ENCODE measurements at regions not wholly inside any gene's neighbourhood (a gene's known extent, or its start where the extent isn't known, plus 50 kb on each side); places are given as distances from the start of the nearest gene placed in this dataset.
"Not testable (repeated sequence)": the region's sequence is repeated elsewhere in the genome, so short reads cannot be mapped to it uniquely, and the experiment has no call there.

GRCh38 chr11:134956450-134957210, 544.6 kb upstream of the B3GAT1 start:
- no peak for DNase-seq (ENCODE audit: low spot score)
- no peak for ATAC-seq (ENCODE audit: low read depth)
- Histone ChIP-seq H3K27me3 (ENCODE audit: insufficient read depth, poor library complexity, severe bottlenecking) (no peaks in the 10 kb centered on the region), H3K27ac (ENCODE audit: poor library complexity, severe bottlenecking) (no peak overlapping the region), H3K36me3 (ENCODE audit: low read depth) (no peaks in the 10 kb centered on the region), H3K4me3 (ENCODE audit: severe bottlenecking) (no peak overlapping the region), H3K4me1 (ENCODE audit: insufficient read depth, poor library complexity, severe bottlenecking) (no peaks in the 10 kb centered on the region), H3K9me3 (ENCODE audit: severe bottlenecking) (no peaks in the 10 kb centered on the region)
- TF ChIP-seq CTCF (IDR thresholded peaks at IDR 0.05; ENCODE audit: poor library complexity, severe bottlenecking): no peak

GRCh38 chr11:134955970-134956369, 543.9 kb upstream of the B3GAT1 start:
- not testable (repeated sequence) for H3K36me3 ChIP-seq (ENCODE audit: low read depth); H3K4me3 ChIP-seq (ENCODE audit: severe bottlenecking); ATAC-seq (ENCODE audit: low read depth); DNase-seq (ENCODE audit: low spot score); H3K27me3 ChIP-seq (ENCODE audit: insufficient read depth, poor library complexity, severe bottlenecking); H3K9me3 ChIP-seq (ENCODE audit: severe bottlenecking); H3K4me1 ChIP-seq (ENCODE audit: insufficient read depth, poor library complexity, severe bottlenecking); H3K27ac ChIP-seq (ENCODE audit: poor library complexity, severe bottlenecking)

GRCh38 chr11:134955281-134955680, 543.2 kb upstream of the B3GAT1 start:
- DNase-seq (ENCODE audit: low spot score) (no peak), ATAC-seq (ENCODE audit: low read depth) (no peak)
- H3K27ac ChIP-seq (ENCODE audit: poor library complexity, severe bottlenecking): no peak overlapping the region
- H3K4me1 ChIP-seq (ENCODE audit: insufficient read depth, poor library complexity, severe bottlenecking): no peaks in the 10 kb centered on the region
- no peaks in the 10 kb centered on the region for H3K36me3 ChIP-seq (ENCODE audit: low read depth)
- H3K9me3 ChIP-seq (ENCODE audit: severe bottlenecking): no peaks in the 10 kb centered on the region
- no peak for TF ChIP-seq CTCF (IDR thresholded peaks at IDR 0.05; ENCODE audit: poor library complexity, severe bottlenecking)
- no peaks in the 10 kb centered on the region for H3K27me3 ChIP-seq (ENCODE audit: insufficient read depth, poor library complexity, severe bottlenecking)
- H3K4me3 ChIP-seq (ENCODE audit: severe bottlenecking): no peak overlapping the region

GRCh38 chr11:134954456-134954855, 542.4 kb upstream of the B3GAT1 start:
- not testable (repeated sequence) for ATAC-seq (ENCODE audit: low read depth); H3K9me3 ChIP-seq (ENCODE audit: severe bottlenecking)

GRCh38 chr11:134953417-134953970, 541.5 kb upstream of the B3GAT1 start:
- not testable (repeated sequence) for ATAC-seq (ENCODE audit: low read depth); H3K27me3 ChIP-seq (ENCODE audit: insufficient read depth, poor library complexity, severe bottlenecking); H3K27ac ChIP-seq (ENCODE audit: poor library complexity, severe bottlenecking); H3K4me3 ChIP-seq (ENCODE audit: severe bottlenecking); H3K36me3 ChIP-seq (ENCODE audit: low read depth); H3K9me3 ChIP-seq (ENCODE audit: severe bottlenecking); DNase-seq (ENCODE audit: low spot score)
- H3K4me1 ChIP-seq (ENCODE audit: insufficient read depth, poor library complexity, severe bottlenecking): peaks cover 13% of the 10 kb centered on the region

More at GRCh38 chr11:134954456-134954855, 542.4 kb upstream of the B3GAT1 start:
- H3K4me1 ChIP-seq (ENCODE audit: insufficient read depth, poor library complexity, severe bottlenecking); DNase-seq (ENCODE audit: low spot score); H3K27ac ChIP-seq (ENCODE audit: poor library complexity, severe bottlenecking); H3K27me3 ChIP-seq (ENCODE audit: insufficient read depth, poor library complexity, severe bottlenecking); H3K4me3 ChIP-seq (ENCODE audit: severe bottlenecking); H3K36me3 ChIP-seq (ENCODE audit: low read depth): not testable (repeated sequence)

GRCh38 chr11:134951305-134951700, 539.3 kb upstream of the B3GAT1 start:
- DNase-seq (ENCODE audit: low spot score) (no peak), ATAC-seq (ENCODE audit: low read depth) (peak; percentile 62; the same call in 1 of the 3 replicates)
- Histone ChIP-seq H3K27me3 (ENCODE audit: insufficient read depth, poor library complexity, severe bottlenecking) (no peaks in the 10 kb centered on the region), H3K36me3 (ENCODE audit: low read depth) (no peaks in the 10 kb centered on the region), H3K9me3 (ENCODE audit: severe bottlenecking) (no peaks in the 10 kb centered on the region), H3K27ac (ENCODE audit: poor library complexity, severe bottlenecking) (no peak overlapping the region), H3K4me1 (ENCODE audit: insufficient read depth, poor library complexity, severe bottlenecking) (peaks cover 13% of the 10 kb centered on the region), H3K4me3 (ENCODE audit: severe bottlenecking) (no peak overlapping the region)
- no peak for TF ChIP-seq CTCF (IDR thresholded peaks at IDR 0.05; ENCODE audit: poor library complexity, severe bottlenecking)
